ACC112 (cell line): ENCODE measurements at regions not wholly inside any gene's neighbourhood (a gene's known extent, or its start where the extent isn't known, plus 50 kb on each side); places are given as distances from the start of the nearest gene placed in this dataset.
A peak's percentile ranks its signal among the peaks of the same experiment; 100 is the strongest.

Source experiments
- H2AFZ ChIP-seq: fragments of 200-600 bp; sonication (generic); one replicate; pipeline ENCODE4 v1.6.0; 2017; ENCODE audit warnings: antibody characterized with exemption, low read length; ENCODE audit not compliant: unreplicated experiment
- H3K27ac ChIP-seq: fragments of 200-600 bp; sonication (generic); 2 replicates; pipeline ENCODE4 v1.5.1; 2014; ENCODE audit warnings: low read depth, mild to moderate bottlenecking, antibody characterized with exemption, low read length, moderate library complexity
- H3K27me3 ChIP-seq: fragments of 200-600 bp; sonication (generic); 2 replicates; pipeline ENCODE4 v1.6.1; 2014; ENCODE audit warnings: mild to moderate bottlenecking, antibody characterized with exemption, low read length, moderate library complexity, mixed read lengths; ENCODE audit not compliant: insufficient read depth
- H3K36me3 ChIP-seq: fragments of 200-600 bp; sonication (generic); 2 replicates; pipeline ENCODE4 v1.6.1; 2016; ENCODE audit warnings: mild to moderate bottlenecking, antibody characterized with exemption, low read length, moderate library complexity, mixed read lengths; ENCODE audit not compliant: insufficient read depth
- H3K4me1 ChIP-seq: fragments of 200-600 bp; sonication (generic); one replicate; pipeline ENCODE4 v1.6.1; 2016; ENCODE audit warnings: low read length, mixed read lengths; ENCODE audit not compliant: insufficient read depth, unreplicated experiment, control insufficient read depth
- H3K4me3 ChIP-seq: fragments of 200-600 bp; sonication (generic); 2 replicates; pipeline ENCODE4 v1.5.1; 2014; ENCODE audit warnings: mild to moderate bottlenecking, low read depth, low read length
- H3K79me2 ChIP-seq: fragments of 200-600 bp; sonication (generic); one replicate; pipeline ENCODE4 v1.6.0; 2016; ENCODE audit warnings: low read length; ENCODE audit not compliant: control insufficient read depth, unreplicated experiment, insufficient read depth

DNA sequence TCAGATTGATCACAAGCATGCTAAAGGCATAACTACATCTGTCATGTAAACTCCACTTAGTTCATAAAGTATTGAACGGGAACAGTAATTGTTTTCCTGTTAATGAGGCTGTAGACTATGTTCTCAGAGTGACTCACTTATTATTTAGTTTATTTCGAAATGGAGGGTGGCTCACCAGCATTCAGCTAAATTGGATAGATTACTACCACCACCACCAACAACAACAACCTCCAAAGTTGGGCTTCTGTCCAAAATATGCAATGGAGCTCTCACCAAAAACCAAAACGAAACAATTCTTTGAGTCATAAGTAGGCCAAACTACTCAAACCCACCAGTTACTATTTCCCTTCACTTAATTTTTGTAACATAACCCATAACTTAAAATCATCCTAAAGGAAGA, 127.9 kb upstream of the NRBF2 start:
- Histone ChIP-seq H3K36me3 (no peaks in the 10 kb centered on the region), H2AFZ (no peak overlapping the region), H3K27me3 (no peaks in the 10 kb centered on the region), H3K4me1 (peaks cover 11% of the 10 kb centered on the region), H3K79me2 (no peaks in the 10 kb centered on the region), H3K4me3 (no peak overlapping the region), H3K27ac (0 out of 2 replicates have a peak overlapping the region, but pooled peaks have one; percentile 8)

- Histone ChIP-seq H3K36me3 (no peaks in the 10 kb centered on the region), H3K4me3 (no peak overlapping the region), H2AFZ (no peak overlapping the region), H3K4me1 (peaks cover 11% of the 10 kb centered on the region), H3K27ac (no peak overlapping the region), H3K79me2 (no peaks in the 10 kb centered on the region), H3K27me3 (no peaks in the 10 kb centered on the region)
These were observed 129.2 kb upstream of the NRBF2 start for GRCh38 chr10:63003816-63004453.

- Histone ChIP-seq H3K27me3 (no peaks in the 10 kb centered on the region), H3K79me2 (no peaks in the 10 kb centered on the region), H3K27ac (no peak overlapping the region), H3K4me3 (no peak overlapping the region), H3K4me1 (peaks cover 25% of the 10 kb centered on the region), H2AFZ (no peak overlapping the region), H3K36me3 (no peaks in the 10 kb centered on the region)
These were observed 136.2 kb upstream of the NRBF2 start for GRCh38 chr10:62996925-62997324.

GRCh38 chr10:62996516-62996915, 136.6 kb upstream of the NRBF2 start:
- H2AFZ ChIP-seq: no peak overlapping the region
- H3K79me2 ChIP-seq: no peaks in the 10 kb centered on the region
- H3K36me3 ChIP-seq: no peaks in the 10 kb centered on the region
- H3K27ac ChIP-seq: peak overlapping the region; percentile 7; the same call in 1 of the 2 replicates
- no peak overlapping the region for H3K4me3 ChIP-seq
- peaks cover 29% of the 10 kb centered on the region for H3K4me1 ChIP-seq
- no peaks in the 10 kb centered on the region for H3K27me3 ChIP-seq

- no peak overlapping the region for H3K4me3 ChIP-seq
- H3K27ac ChIP-seq: peak overlapping the region; percentile 90
- no peaks in the 10 kb centered on the region for H3K27me3 ChIP-seq
- H3K4me1 ChIP-seq: peaks cover 38% of the 10 kb centered on the region
- H3K36me3 ChIP-seq: no peaks in the 10 kb centered on the region
- peak overlapping the region; percentile 64 for H2AFZ ChIP-seq
- H3K79me2 ChIP-seq: no peaks in the 10 kb centered on the region
These were observed 140.0 kb upstream of the NRBF2 start for GRCh38 chr10:62993121-62993520.

GRCh38 chr10:62992145-62992721, 140.9 kb upstream of the NRBF2 start:
- Histone ChIP-seq H2AFZ (peak overlapping the region; percentile 68), H3K27me3 (no peaks in the 10 kb centered on the region), H3K79me2 (no peaks in the 10 kb centered on the region), H3K36me3 (no peaks in the 10 kb centered on the region), H3K27ac (peak overlapping the region; percentile 90), H3K4me1 (peaks cover 38% of the 10 kb centered on the region), H3K4me3 (peak overlapping the region; percentile 61)

DNA sequence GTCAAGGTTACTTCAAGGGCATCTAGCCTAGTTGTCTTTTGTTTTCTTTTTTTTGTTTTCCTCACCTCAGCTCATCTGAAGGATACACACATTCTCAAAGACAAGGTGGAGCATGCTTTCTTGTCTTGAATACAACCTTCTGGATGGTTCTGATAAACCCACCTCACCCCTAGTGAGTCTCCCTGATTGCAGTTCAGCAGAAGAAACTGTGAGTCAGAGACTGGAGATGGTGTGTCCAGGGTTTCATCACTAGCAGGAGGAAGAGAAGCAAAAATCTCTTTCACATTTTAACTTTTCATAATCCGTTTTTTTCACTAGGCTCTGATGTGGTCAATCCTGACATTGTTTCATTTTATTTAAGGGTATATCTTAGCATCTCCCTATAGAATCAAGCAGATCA, 143.0 kb upstream of the NRBF2 start:
- Histone ChIP-seq H3K27ac (no peak overlapping the region), H3K27me3 (no peaks in the 10 kb centered on the region), H3K4me3 (no peak overlapping the region), H3K79me2 (no peaks in the 10 kb centered on the region), H3K36me3 (no peaks in the 10 kb centered on the region), H2AFZ (no peak overlapping the region), H3K4me1 (peaks cover 31% of the 10 kb centered on the region)

DNA sequence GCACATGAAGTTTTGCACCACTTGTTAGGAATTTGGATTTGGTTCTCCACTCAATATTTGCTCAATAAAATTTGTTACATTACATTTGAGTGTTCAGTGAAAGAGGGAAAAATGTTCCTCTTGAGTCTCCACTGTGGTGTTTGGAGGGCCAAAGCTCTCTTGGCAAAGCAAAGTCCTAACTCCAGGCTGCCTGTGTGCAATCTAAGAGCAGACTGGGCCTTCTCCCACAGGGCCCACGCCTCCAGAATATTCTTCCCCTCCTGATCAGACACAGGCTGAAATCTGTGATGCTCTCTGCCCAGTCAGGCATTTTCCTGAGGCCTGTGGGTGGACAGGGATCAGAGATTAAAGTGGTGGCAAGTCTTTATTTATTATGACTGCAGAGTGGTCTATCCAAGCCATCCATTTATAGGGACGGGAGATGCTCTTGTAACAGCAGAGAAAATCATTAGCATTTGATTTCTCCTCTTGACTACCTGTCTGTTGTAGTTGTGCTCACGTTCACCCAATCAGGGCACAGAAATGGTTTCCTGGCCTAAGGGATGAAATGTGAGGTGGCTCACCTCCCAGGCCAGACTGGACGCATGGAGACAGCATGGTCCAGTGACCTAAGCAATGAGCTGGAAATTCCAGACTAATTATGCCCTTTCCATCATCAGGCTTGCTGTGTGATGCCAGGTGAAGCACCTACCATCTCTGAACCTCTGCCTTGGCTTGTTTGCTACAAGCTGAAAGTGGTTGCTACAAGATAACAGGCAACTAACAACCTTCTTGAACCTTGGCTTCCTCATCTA, 147.1 kb upstream of the NRBF2 start:
- Histone ChIP-seq H3K36me3 (no peaks in the 10 kb centered on the region), H2AFZ (no peak overlapping the region), H3K27me3 (no peaks in the 10 kb centered on the region), H3K4me3 (no peak overlapping the region), H3K79me2 (no peaks in the 10 kb centered on the region), H3K4me1 (peaks cover 9% of the 10 kb centered on the region), H3K27ac (no peak overlapping the region)

- no peaks in the 10 kb centered on the region for H3K4me1 ChIP-seq
- H2AFZ ChIP-seq: no peak overlapping the region
These were observed 152.0 kb upstream of the NRBF2 start for GRCh38 chr10:62981096-62981495.

GRCh38 chr10:62980687-62981086, 152.4 kb upstream of the NRBF2 start:
- Histone ChIP-seq H3K36me3 (no peaks in the 10 kb centered on the region), H3K4me1 (no peaks in the 10 kb centered on the region), H3K79me2 (no peaks in the 10 kb centered on the region), H3K4me3 (no peak overlapping the region), H2AFZ (no peak overlapping the region), H3K27me3 (no peaks in the 10 kb centered on the region), H3K27ac (no peak overlapping the region)

More at GRCh38 chr10:62981096-62981495, 152.0 kb upstream of the NRBF2 start:
- H3K4me3 ChIP-seq: no peak overlapping the region
- H3K79me2 ChIP-seq: no peaks in the 10 kb centered on the region
- H3K36me3 ChIP-seq: no peaks in the 10 kb centered on the region
- no peaks in the 10 kb centered on the region for H3K27me3 ChIP-seq
- H3K27ac ChIP-seq: no peak overlapping the region
